Thymus (tissue), 11 donors: ENCODE measurements at regions not wholly inside any gene's neighbourhood (a gene's known extent, or its start where the extent isn't known, plus 50 kb on each side); places are given as distances from the start of the nearest gene placed in this dataset.

Experiments used
- DNase-seq, 9 donors: peaks; one replicate each; pipeline ENCODE4 v3.0.0-alpha.2; 2013; ENCODE audit warnings: low spot score in 9 of 9, low read depth in 6 of 9, missing footprints in 1 of 9
- H3K27ac ChIP-seq, 2 donors: one replicate each; pipeline ENCODE4 v1.5.1; 2013; ENCODE audit warnings: control low read depth in 1 of 2, low read depth in 1 of 2, low read length in 1 of 2, mild to moderate bottlenecking in 1 of 2, moderate library complexity in 1 of 2
- H3K27me3 ChIP-seq, 2 donors: one replicate each; pipeline ENCODE4 v1.5.1; 2013; ENCODE audit warnings: low read length in 1 of 2; ENCODE audit not compliant: control insufficient read depth in 2 of 2, insufficient read depth in 1 of 2
- H3K36me3 ChIP-seq, 2 donors: one replicate each; pipeline ENCODE4 v1.5.1; 2013; ENCODE audit warnings: low read length in 1 of 2, mild to moderate bottlenecking in 1 of 2, moderate library complexity in 1 of 2; ENCODE audit not compliant: control insufficient read depth in 2 of 2, insufficient read depth in 2 of 2
- H3K4me1 ChIP-seq, 2 donors: one replicate each; pipeline ENCODE4 v1.5.1; 2013; ENCODE audit warnings: low read length in 2 of 2; ENCODE audit not compliant: control insufficient read depth in 2 of 2, insufficient read depth in 2 of 2
- H3K4me3 ChIP-seq, 2 donors: one replicate each; pipeline ENCODE4 v1.5.1; 2013; ENCODE audit warnings: low read length in 2 of 2, control low read depth in 1 of 2, mild to moderate bottlenecking in 1 of 2
- H3K9me3 ChIP-seq, 2 donors: one replicate each; pipeline ENCODE4 v1.5.1; 2013; ENCODE audit warnings: low read length in 1 of 2, mild to moderate bottlenecking in 1 of 2; ENCODE audit not compliant: control insufficient read depth in 2 of 2, insufficient read depth in 1 of 2
- WGBS: extraction: QIAGEN DNeasy Blood & Tissue Kit; methylation state at CpG from one replicate; pipeline ENCODE4 v1.1.7; 2013; 5-methylcytosine and 5-hydroxymethylcytosine counted together
- donor health status: healthy.

DNA sequence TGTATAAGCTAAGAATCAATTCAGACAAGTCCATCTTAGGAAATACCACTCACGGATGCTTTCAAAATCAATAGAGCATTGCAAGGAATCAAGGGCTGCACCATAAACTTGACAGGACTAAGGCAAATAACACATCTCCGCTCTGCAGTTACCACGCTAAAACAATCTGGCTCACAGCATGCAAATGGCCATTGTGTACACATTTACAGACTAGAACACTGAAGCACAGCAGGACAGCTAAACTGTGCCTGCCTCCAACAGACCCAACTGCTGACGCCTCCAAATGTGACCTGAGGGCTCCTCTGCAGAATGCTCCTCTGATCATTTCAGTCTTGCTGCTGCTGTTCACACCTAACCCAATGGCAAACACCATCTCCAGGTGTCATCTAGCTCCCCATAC, 104.3 kb downstream of the MEX3B start:
- 79% methylated on average over 4 of the region's 4 CpGs for WGBS
- H3K9me3 ChIP-seq: no peaks in the 10 kb centered on the region
- no peak overlapping the region for H3K27ac ChIP-seq
- no peak for DNase-seq
- H3K27me3 ChIP-seq: no peaks in the 10 kb centered on the region
- no peak overlapping the region for H3K4me3 ChIP-seq
- H3K36me3 ChIP-seq: no peaks in the 10 kb centered on the region
- no peaks in the 10 kb centered on the region for H3K4me1 ChIP-seq

DNA sequence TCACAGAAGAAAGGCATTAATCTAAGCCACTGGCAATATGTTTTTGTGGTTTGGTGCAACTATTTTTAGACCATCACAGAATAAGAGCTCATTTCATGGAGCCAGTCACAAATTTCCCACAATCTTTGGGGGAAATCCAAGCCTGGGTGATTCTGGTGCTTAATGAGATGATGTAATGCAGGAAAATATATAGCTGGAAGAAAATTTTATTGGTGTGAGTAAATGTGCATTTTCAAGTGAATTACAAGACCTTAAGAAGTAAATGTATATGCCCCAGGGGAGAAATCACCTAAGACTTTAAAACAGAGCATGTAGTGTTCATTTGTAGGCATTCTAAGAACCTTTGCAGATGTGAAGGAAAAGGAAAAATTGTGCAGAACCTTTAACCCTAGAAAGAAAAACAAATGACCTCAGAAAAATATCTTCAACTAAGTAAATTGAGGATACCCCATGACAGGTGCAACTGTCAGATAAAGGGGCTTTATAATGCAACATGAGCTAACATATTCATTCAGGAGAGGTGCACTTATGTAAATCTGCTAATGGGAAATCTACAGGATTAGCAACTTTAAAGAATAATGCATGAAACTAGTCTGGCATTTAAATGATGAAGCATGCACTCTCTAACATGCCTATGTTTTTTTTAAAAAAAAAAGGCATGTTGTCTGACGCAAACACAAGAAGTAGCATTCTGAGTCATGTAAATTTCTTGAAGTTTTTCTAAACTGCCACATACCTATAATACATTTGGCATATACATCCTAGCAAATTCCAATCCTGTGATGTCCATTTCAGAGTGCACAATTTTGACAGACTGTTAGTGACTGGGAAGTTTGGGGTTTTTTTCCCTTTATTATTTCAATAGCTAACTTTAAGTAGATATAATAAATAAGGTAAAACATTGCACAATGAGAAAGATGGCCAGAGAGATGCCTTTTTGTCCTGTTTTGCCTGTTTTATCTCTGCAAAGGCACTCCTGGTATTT, 105.1 kb downstream of the MEX3B start:
- Histone ChIP-seq H3K4me1 (no peaks in the 10 kb centered on the region), H3K27ac (no peak overlapping the region), H3K9me3 (no peaks in the 10 kb centered on the region), H3K27me3 (no peaks in the 10 kb centered on the region), H3K4me3 (no peak overlapping the region), H3K36me3 (no peaks in the 10 kb centered on the region)
- DNase-seq: no peak
- 97% methylated on average over 1 of the region's 1 CpG for WGBS

DNA sequence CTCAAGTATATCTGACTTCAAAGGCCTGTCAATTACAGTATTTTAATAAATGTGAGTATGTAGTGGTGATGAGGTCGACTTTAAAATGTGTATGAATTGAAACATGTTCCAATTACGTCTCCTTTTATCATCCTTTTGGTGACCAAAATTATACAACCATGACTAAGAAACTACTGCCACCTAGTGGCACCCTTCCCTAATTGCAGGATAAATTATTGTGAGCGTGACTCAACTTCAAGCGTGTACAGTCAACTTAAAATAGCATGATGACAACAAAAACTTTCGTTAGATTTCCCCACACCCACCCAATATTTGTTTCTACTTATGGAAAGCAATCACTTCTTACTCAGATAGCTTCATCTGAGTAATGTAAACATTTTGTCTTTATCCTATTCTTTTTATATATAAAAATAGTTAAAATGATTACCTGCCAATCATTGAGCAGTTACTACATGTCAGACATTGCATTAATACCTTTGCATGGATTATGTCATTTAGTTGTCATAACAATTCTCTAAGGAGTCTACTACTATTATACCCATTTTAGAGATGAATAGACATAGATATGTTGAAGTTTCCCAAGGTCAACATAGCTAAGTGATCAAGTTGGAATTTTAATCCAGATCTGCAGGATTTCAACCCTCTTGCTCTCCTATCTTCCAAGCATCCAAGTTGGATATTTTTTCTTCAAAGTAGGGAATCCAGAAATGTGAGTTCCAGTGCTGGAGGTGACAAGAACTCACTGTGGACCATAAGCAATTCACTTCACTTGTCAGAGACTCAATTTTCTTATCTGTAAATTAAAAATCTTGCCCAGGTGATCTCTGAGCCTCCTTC, 106.0 kb downstream of the MEX3B start:
- 71% methylated on average over 5 of the region's 5 CpGs for WGBS

DNA sequence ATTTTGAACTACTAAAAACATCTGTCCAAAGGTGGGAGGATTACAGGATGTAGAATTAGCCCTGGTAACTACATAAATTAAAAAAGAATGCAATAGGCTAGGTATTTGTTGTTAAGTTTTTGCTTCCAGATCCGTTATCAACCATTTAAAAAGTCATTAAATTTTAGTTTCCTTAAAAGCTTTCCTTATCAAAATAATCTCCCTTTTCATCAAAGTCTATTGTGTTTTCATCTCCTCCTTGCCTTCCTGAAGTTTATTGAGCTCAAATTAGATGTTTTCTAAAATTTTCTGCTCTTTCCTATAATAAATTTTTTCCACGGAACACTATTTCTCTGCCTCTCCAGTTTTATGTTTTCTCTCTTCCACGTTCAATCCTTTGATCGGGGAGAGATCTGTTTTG, 108.6 kb downstream of the MEX3B start:
- Histone ChIP-seq H3K36me3 (no peaks in the 10 kb centered on the region), H3K4me3 (no peak overlapping the region), H3K9me3 (no peaks in the 10 kb centered on the region), H3K27me3 (no peaks in the 10 kb centered on the region), H3K4me1 (no peaks in the 10 kb centered on the region), H3K27ac (no peak overlapping the region)
- no peak for DNase-seq
- WGBS: 18% methylated on average over 4 of the region's 4 CpGs

More for the DNA sequence above, 106.0 kb downstream of the MEX3B start:
- Histone ChIP-seq H3K27me3 (no peaks in the 10 kb centered on the region), H3K27ac (no peak overlapping the region), H3K4me1 (no peaks in the 10 kb centered on the region), H3K4me3 (no peak overlapping the region), H3K36me3 (no peaks in the 10 kb centered on the region), H3K9me3 (no peaks in the 10 kb centered on the region)
- DNase-seq: peak in 7 of 9 donors; percentile 3 to 30 (median 7)

DNA sequence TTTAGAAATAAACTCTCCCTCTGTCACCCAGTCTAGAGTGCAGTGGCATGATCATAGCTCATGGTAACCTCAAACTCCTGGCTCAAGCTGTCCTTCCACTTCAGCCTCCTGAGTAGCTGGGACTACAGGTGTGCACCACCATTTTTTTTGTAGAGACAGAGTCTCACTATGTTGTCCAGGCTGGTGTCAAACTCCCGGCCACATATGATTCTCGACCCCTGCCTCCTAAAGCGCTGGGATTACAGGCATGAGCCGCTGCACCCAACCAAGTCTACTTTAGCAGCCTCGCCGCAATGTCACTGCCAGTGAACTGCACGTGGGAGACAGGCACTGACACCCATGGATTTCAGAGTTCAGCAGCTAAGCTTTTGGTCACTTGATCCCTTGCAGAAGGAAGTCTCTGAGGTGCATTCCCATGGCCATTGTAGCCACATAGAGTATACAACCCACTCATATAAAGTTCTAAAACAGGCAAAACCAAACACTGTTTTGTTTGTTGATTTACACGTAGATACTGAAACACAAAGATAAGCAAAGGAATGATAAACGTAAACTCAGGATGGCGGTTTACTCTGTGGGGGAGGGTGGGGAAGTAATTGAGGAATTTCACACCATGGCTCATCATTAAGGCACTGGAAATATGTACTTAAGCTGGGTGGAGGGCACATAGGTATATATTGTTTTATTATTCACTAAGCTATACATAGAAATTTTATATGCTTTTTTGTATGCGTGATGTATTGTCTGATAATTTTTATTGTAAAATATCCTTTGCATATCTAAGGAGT, 115.0 kb downstream of the MEX3B start:
- Histone ChIP-seq H3K27ac (no peak overlapping the region), H3K27me3 (no peaks in the 10 kb centered on the region), H3K4me3 (no peak overlapping the region), H3K36me3 (no peaks in the 10 kb centered on the region), H3K4me1 (no peaks in the 10 kb centered on the region), H3K9me3 (no peaks in the 10 kb centered on the region)
- 93% methylated on average over 11 of the region's 11 CpGs for WGBS
- no peak for DNase-seq

DNA sequence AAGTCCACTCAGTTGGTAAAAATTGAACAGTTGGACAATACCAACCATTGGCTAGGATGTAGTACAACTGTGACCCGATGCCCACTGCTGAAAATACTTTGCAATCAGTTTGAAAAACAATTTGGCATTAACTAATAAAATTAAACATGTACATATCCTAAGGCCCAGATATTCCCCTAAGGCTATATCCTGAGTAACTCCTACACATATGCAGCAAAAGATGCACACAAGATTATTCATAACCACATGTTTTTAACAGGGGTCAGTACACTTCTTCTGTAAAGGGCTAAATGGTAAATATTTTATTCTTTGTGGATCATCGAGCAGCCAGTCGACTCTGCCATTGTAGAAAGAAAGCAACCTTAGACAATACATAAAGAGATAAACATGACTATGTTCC, 116.3 kb downstream of the MEX3B start:
- H3K4me1 ChIP-seq: no peaks in the 10 kb centered on the region

DNA sequence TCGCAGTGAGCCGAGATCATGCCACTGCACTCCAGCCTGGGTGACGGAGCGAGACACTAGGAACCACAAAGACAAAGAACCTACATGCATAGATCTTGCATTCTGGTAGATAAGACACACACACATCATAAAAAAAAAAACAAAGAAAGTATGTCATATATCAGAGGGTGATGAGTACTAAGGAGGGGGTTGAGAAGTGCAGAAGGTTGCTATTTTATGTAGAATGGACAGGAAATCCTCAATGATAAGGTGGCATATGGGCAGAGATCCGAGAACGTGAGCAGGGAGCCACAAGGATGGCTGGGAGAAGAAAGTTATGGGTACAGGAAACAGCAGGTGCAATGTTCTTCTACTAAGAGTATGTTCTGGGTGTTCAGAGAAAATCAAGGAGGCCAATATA, 118.8 kb downstream of the MEX3B start:
- DNase-seq: no peak
- H3K4me1 ChIP-seq: no peaks in the 10 kb centered on the region
- H3K9me3 ChIP-seq: no peaks in the 10 kb centered on the region
- H3K27ac ChIP-seq: no peak overlapping the region
- H3K4me3 ChIP-seq: no peak overlapping the region
- no peaks in the 10 kb centered on the region for H3K27me3 ChIP-seq
- 72% methylated on average over 6 of the region's 6 CpGs for WGBS
- no peaks in the 10 kb centered on the region for H3K36me3 ChIP-seq

More for the DNA sequence above, 116.3 kb downstream of the MEX3B start:
- no peak for DNase-seq
- no peaks in the 10 kb centered on the region for H3K9me3 ChIP-seq
- H3K4me3 ChIP-seq: no peak overlapping the region
- H3K27ac ChIP-seq: no peak overlapping the region
- H3K36me3 ChIP-seq: no peaks in the 10 kb centered on the region
- H3K27me3 ChIP-seq: no peaks in the 10 kb centered on the region
- 97% methylated on average over 3 of the region's 3 CpGs for WGBS

DNA sequence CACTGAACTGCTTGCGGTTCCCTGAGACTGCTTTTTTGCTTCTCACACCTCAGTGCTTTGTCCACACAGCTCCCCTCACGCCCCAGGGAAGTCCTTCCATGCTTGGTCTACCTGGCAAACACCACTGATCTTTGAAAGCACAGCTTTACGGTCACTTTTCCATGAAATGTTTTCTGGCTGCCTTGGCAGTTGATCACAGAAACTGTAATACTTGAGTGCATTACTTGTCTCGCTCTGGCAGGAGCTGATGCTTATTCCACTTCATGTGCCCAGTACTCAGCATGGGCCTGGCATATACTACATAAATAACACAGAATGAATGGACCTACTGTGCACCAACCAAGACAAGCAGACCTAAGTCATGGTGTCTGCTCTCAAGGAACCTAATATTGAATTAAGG, 121.1 kb downstream of the MEX3B start:
- H3K4me3 ChIP-seq: no peak overlapping the region
- H3K4me1 ChIP-seq: no peaks in the 10 kb centered on the region
- no peak overlapping the region for H3K27ac ChIP-seq
- WGBS: 86% methylated on average over 4 of the region's 4 CpGs
- H3K27me3 ChIP-seq: no peaks in the 10 kb centered on the region
- no peaks in the 10 kb centered on the region for H3K36me3 ChIP-seq
- no peak for DNase-seq
- H3K9me3 ChIP-seq: peaks cover 0 to 5% of the 10 kb centered on the region in 2 donors
